SKM-1 (cell line): ENCODE measurements at regions not wholly inside any gene's neighbourhood (a gene's known extent, or its start where the extent isn't known, plus 50 kb on each side); places are given as distances from the start of the nearest gene placed in this dataset.

Experiments used
- DNase-seq: peaks from one replicate; lab custom pipeline; 2025; ENCODE audit not compliant: unreplicated experiment; lab: John Stamatoyannopoulos, UW

- DNase-seq: no peak
Measured at GRCh38 chr5:7010591-7010990, 297.4 kb downstream of the TENT4A start.

GRCh38 chr5:7012057-7012456, 298.8 kb downstream of the TENT4A start:
- DNase-seq: no peak

GRCh38 chr5:7014611-7015010, 301.4 kb downstream of the TENT4A start:
- no peak for DNase-seq

- DNase-seq: no peak
Measured at GRCh38 chr5:7015586-7016256, 302.5 kb downstream of the TENT4A start.

GRCh38 chr5:7016999-7017747, 303.9 kb downstream of the TENT4A start:
- no peak for DNase-seq

- DNase-seq: no peak
Measured at GRCh38 chr5:7018198-7018597, 305.0 kb downstream of the TENT4A start.

GRCh38 chr5:7018601-7019000, 305.4 kb downstream of the TENT4A start:
- DNase-seq: no peak

- no peak for DNase-seq
Measured at GRCh38 chr5:7036192-7036835, 323.1 kb downstream of the TENT4A start.

GRCh38 chr5:7039074-7039473, 325.8 kb downstream of the TENT4A start:
- DNase-seq: no peak

- no peak for DNase-seq
Measured at GRCh38 chr5:7040111-7040510, 326.9 kb downstream of the TENT4A start.

- no peak for DNase-seq
Measured at GRCh38 chr5:7043797-7044196, 330.6 kb downstream of the TENT4A start.

- DNase-seq: no peak
Measured at GRCh38 chr5:7047511-7048261, 334.5 kb downstream of the TENT4A start.

- DNase-seq: no peak
Measured at GRCh38 chr5:7050986-7051385, 337.8 kb downstream of the TENT4A start.

GRCh38 chr5:7053125-7053524, 339.9 kb downstream of the TENT4A start:
- no peak for DNase-seq

- no peak for DNase-seq
Measured at GRCh38 chr5:7053528-7054209, 340.4 kb downstream of the TENT4A start.

- no peak for DNase-seq
Measured at GRCh38 chr5:7066471-7067235, 329.3 kb upstream of the ADCY2 start.

- DNase-seq: no peak
Measured at GRCh38 chr5:7068156-7068555, 327.8 kb upstream of the ADCY2 start.

GRCh38 chr5:7068899-7069298, 327.0 kb upstream of the ADCY2 start:
- DNase-seq: no peak

GRCh38 chr5:7072188-7072587, 323.8 kb upstream of the ADCY2 start:
- DNase-seq: no peak

GRCh38 chr5:7073666-7074065, 322.3 kb upstream of the ADCY2 start:
- DNase-seq: no peak
